ENCODE measurements at regions not wholly inside any gene's neighbourhood (a gene's known extent, or its start where the extent isn't known, plus 50 kb on each side); places are given as distances from the start of the nearest gene placed in this dataset.
"Not testable (repeated sequence)": the region's sequence is repeated elsewhere in the genome, so short reads cannot be mapped to it uniquely, and the experiment has no call there.

DNA sequence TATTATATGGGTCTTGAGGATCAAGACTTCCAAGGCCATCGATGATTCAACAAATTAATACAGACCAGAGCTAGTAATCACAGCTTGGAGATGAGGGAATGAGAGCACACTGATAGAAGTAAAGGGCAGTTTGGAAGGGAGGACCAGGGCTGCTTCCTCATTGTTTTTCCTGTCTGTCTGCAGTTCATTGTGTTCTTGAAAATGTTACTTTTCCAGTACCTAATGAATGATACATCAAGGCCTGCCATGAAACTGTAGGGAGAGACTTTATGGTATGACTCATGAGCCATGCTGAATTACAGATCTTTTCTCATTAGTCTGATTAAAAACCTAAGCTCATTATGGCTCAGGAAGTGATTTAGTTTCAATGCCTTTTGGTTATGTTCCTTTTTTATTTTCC is 855.6 kb downstream of the KCNA4 start:
- DNase-seq (ENCODE audit: low spot score) = no peak

DNA sequence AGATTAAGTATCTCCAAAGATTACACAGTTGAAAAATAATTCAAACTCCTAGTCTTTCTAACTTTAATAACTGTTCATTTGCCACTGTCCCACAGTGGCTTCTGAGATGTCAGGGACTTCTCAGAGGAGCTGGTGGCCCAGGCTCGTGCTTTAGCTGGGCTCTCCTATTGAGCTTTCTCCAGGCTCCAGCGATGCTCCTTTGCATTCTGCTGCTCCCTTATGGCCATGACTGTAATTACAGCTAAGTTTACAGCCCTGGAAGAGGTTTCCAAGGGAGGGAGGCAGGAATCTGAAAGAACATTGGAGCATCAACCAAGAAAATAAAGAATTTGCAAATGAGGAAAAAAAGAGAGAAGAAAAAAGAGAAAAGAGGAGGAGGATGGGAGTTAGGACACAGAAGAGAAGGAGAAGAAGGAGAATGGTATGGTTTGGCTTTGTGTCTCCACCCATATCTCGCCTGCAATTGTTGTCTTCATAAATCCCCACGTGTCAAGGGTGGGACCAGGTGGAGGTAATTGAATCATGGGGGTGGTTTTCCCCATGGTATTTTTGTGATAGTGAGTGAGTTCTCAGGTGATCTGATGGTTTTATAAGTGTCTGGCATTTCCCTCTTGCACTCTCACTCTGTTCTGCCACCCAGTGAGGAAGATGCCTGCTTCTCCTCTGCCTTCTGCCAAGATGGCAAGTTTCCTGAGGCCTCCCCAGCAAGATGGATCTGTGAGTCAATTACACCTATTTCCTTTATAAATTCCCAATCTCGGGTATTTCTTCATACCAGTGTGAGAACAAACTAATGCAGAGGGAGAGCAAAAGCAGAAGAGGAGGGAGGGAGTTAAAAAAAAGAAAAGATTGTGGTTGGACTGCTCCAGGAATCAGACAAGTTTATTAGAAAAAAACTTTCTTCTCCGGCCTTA is 857.0 kb downstream of the KCNA4 start:
- DNase-seq (ENCODE audit: low spot score) = peak; percentile 80

DNA sequence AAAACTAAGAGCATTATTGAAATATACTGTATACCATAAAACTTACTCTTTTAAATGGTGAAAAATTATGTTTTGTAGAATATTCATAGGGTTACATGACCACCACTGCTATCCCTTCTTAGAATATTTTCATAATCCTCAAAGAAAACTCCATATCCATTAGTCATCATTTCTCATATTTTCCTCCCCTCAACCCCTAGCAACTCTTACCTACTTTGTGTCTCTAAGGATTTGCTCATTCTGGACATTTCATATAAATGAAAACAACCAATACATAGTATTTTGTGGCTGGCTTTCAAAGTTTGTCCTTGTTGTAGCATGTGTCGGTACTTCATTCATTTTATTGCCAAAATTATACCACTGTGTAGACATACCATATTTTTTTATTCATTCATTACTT is 863.8 kb downstream of the KCNA4 start:
- DNase-seq (ENCODE audit: low spot score) = no peak

DNA sequence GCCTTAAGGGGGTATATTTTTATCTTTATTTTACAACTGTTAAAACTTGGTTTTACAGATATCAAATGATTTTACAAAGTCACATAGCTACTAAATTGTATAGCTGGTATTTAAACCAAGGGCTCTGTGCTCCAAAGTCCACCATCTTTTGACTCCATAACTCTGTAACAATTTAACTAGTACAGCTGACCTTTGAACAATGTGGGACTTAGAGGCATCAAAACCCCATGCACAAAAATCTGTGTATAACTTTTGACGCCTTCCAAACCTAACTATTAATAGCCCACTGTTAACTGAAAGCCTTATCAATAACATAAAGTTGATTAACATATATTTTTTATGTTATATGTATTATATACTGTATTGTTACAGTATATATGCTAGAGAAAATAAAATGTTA is 874.3 kb downstream of the KCNA4 start:
- not testable (repeated sequence) for DNase-seq (ENCODE audit: low spot score)

DNA sequence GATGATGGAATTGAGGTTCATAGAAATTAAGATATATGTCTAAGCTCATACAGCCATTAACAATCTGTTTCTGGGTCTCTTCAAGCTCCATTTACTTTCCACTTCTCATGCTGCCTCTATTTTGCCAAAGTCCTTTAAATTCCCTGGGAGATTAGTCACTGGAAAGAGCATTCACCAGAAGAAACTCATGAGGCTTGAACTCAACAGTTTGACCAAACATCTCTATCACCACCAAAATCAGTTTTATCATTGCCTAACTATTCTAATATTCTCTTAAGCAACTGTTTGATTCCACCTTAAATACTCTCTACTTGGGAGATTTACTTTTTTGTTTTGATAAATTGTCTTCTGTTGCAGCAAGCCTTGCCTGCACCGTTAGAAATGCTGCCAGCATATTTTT is 881.3 kb downstream of the KCNA4 start:
- DNase-seq (ENCODE audit: low spot score) = peak; percentile 67

DNA sequence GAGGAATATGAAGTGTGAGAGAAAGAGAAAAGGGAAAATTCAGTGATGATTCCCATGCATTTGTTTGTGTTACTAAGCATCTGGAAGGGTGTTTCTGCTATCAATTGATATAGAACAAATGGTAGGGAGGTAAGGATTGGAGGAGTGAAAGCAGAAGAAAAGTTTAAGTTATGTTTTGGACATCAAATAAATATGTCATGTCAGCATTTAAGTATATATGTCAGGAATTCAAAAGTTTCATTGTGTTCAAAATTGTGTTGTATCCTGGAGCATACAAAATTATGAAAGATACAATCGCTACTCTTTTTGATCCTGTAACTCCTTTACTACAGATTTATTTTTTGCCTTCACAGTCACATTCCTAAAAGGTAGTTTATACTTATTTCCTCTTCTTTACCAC is 885.8 kb downstream of the KCNA4 start:
- no peak for DNase-seq (ENCODE audit: low spot score)

DNA sequence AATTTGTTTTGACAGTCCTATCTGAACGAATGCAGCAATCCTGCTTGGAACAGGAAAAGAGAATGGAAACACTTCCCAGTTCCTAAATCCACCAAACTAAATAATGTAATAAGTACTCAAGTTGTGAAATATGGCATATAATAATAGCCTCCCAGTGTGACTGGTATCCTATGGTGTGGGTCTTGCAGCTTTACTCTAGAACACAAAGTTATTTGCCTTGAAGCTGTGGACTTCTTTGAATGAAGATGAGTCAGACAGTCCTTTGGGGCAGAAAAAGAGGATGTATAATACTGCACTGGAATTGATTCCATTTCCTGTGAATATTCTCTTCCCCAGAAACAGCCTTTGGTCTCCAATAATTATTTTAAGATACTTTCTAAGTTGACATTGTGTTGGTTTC is 887.0 kb downstream of the KCNA4 start:
- peak; percentile 6 for DNase-seq (ENCODE audit: low spot score)

DNA sequence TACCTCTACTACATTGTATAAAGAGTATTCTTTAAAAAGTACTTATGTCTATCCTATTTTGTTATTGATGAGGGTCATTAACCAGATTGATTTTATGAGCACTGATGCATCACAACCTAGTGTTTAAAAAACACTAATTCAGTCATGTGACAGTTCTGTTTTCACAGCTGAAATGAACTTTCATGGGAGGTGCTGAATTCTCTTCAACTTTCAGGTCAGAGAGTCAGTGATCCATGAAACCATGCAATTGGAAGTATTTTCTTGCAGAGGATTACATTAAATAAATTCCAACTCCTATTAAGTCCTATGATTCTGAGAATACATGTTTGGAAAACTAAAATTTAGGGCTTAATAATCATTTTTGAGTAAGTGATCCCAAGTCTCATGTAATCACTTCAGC is 889.4 kb downstream of the KCNA4 start:
- no peak for DNase-seq (ENCODE audit: low spot score)

DNA sequence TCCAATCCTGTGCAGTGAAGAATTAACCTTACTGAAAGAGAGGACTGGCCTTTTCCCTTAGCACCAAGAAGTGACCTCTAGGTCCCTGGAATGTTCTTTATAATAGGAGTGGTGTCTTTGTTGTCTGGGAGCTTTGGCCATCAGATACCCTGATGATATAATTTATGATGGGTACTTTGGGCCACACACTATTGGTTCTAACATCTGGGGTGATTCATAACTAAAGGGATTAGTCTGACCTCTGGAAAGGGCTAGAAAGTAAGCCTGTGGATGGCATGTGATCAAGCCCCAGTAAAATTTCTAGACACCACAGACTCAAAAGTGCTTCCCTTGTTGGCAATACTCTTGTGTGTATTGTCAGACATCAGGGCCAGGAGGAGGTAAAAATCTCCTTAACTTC is 891.2 kb downstream of the KCNA4 start:
- no peak for DNase-seq (ENCODE audit: low spot score)

DNA sequence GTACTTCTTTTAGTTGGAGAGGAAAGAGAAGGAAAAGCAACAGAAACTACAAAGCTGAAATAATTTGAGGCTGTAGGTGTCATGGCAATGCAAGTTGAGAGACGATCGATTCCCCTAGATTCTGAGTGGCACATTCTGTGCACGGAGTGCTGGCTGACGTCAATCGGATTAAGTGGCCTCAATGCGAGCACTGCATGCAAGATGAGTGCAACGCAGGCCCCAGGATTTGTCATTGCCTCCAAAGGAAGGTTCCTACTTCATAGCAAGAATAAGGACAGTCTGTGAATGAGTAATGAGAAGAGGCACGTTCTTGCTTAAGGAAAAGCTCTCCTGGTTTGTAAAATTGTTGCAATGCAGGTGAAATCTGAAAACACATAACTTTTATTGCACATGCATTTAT is 892.4 kb downstream of the KCNA4 start:
- DNase-seq (ENCODE audit: low spot score) = no peak

DNA sequence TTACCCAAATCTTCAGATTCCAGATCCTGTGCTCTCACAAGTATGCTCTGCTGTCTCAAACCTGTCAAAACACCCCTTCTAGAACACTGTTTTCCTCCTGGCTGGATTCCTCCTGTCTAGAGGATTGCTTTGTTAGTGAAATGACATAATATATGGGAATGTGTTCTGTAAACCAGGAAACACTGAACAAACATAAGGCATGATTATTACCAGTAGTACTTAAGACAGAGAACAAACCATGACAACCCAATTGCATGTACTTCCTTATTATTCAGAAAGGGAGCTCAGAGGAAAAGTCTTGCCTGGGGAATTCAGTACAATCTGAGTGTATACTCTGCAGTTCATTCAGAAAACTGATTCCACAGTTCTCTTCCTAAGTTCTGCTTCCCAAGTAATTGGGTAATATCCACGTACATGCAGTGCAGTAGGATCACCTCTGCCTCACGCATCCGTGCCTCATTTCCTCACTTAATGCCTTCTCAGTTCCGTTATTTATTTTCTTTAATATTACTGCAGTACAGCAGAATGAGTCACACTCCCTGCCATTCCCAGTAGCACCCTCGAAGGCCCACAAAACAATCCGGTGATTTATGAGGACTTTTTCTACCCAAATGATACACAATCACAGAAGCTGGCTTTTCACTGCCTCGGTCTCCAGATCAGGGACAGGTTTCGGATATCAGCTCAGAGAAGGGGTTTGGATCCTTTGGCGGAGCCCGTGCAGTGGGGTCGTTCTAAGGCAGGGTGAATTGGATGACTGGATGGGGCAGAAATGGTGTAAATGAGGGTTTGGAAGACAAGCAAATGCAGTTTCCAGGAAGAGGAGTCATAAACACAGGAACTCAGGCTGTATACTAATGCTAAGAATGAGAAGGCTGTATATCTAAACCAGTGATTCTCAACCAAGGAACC is 896.9 kb downstream of the KCNA4 start:
- peak; percentile 28 for DNase-seq (ENCODE audit: low spot score)

DNA sequence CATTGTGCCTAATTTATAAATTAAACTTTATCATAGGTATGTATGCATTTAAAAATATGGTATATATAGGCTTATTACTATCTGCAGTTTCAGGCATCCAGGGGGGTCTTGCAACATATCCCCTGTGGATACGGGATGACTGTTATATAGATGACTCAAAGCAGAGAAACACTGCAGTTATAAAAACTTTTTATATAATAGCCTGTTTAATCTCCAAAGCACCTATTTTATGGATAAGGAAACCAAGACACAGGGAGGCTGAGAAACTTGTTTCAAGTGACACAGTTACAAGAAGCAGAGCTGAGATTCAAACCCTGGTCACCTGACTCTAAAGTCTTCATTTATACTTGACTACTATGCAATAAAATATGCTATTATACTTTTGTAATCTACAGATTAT is 897.7 kb downstream of the KCNA4 start:
- no peak for DNase-seq (ENCODE audit: low spot score)

DNA sequence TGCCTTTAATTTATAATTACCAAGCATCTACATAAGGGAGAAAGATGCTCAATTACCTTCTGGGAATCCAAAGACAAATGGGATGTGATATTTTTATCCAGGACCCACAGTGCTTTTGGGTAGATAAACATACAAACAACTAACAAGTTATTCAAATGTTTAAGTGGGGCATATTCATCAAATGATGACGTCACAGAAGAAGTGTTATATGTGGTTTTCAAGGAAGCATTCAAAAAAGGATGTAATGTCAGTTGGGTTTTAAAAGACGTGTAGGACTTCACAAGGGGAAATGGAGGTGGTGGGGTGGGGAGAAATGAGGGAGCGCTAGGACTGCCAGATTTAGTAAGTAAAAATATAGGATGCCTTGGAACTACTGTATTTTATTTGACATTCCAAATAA is 915.9 kb downstream of the KCNA4 start:
- no peak for DNase-seq (ENCODE audit: low spot score)

DNA sequence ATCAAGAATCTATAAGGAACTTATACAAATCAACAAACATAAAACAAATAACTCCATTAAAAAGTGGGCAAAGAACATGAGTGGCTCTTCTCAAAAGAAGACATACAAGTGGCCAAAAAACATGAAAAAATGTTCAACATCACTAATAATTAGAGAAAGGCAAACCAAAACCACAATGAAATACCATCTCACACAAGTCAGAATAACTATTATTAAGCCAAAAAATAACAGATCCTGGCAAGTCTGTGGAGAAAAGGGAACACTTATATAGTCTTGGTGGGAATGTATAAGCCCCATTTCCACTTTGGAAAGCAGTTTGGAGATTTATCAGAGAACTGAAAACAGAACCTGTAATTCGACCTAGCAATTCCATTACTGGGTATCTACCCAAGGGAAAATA is 921.0 kb downstream of the KCNA4 start:
- DNase-seq (ENCODE audit: low spot score) = no peak

DNA sequence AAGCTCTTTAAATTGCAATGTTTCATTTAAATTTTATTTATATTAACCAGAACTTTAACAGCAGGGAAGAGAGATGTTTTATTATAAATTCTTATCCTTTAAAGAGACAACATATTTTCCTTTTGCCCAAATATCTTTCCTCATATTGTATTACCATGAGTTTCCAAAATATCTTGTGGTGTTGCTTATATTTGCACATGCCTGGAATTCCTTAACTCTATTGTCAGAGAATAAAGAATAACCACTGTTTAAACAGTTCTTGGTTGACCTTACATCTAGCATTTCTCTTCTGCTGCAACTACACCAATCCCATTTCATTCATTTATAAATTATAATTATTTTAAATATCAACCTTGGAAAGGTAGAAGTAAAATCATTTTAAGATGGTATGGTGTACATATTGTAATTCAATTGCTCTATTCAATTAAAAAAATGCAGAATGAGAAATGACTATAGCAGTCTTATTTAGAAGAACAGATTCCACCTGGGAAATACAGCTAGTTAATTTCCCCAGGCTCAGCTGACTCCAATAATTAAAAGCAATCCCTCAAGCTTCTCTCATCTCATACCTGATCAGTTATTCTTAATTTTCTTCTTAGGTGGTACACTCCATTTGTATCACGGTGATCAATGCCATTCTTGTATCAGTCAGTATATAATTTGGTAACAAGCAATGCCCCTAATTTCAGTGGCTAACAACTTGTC is 923.3 kb downstream of the KCNA4 start:
- peak; percentile 66 for DNase-seq (ENCODE audit: low spot score)

DNA sequence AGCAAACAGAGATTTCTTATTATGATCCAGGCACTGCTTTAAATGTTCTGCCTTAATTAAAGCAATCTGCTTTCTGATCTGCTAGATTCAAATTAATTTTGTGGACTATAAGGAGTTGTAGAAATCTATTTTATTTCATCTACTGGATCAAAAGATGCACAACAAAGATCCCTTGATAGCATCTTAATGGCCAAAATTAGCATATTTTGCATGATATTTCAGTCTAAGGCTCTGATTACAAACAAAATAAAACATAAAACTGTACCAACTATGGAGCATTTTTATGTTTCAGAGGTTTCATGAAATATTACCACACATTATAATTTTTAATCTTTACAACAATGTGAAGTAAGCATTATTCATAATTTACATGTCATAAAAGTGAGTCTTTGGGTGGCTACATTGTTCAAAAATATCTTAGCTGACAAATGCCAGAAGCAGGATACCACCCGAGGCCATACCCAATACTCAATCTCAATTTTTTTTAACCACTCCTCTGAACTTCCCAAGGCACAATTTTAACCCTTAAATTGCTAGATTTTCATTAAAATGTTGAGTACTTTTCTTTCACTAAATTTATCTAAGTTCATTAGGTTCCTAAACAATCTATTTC is 929.5 kb downstream of the KCNA4 start:
- no peak for DNase-seq (ENCODE audit: low spot score)

DNA sequence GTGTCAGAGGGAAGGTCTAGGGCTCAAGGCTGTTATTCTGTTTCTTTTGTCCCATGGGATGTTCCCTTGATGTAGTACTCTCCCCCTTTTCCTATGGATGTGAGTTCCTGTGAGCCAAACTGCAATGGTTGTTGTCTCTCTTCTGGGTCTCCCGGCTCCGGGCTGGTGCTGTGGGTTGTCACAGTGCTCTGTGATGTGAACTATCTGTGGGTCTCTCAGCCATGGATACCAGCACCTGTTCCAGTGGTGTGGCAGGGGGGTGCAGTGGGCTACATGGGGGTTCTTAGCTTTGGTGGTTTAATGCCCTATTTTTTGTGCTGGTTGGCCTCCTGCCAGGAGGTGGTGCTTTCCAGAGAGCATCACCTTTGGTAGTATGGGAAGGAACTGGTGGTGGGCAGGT is 941.1 kb downstream of the KCNA4 start:
- no peak for DNase-seq (ENCODE audit: low spot score)

DNA sequence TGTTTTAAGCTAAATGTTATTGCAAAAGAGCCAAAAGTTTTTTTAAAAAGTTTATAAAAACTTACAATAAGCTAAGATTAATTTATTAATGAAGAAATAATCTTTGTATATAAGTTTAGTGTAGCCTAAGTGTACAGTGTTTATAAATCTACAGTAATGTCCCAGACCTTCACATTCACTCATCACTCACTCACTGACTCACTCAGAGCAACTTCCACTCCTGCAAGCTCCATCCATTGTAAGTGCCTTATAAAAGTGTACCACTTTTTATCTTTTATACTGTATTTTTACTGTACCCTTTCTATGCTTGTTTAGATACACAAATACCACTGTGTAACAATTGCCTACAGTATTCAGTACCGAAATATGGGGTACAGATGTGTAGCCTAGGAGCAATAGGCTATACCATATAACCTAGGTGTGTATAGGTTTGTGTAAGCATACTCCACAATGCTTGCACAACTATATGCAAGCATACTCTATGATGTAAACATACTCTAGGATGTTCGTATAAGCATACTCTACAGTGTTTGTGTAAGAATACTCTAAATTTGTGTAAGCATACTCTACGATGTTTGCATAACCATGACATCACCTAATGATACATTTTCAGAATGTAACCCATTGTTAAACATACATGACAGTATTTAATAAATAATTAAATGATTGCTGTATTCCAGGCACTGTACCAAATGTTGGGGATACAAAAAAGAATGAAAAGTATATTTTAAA is 953.0 kb downstream of the KCNA4 start:
- no peak for DNase-seq (ENCODE audit: low spot score)

DNA sequence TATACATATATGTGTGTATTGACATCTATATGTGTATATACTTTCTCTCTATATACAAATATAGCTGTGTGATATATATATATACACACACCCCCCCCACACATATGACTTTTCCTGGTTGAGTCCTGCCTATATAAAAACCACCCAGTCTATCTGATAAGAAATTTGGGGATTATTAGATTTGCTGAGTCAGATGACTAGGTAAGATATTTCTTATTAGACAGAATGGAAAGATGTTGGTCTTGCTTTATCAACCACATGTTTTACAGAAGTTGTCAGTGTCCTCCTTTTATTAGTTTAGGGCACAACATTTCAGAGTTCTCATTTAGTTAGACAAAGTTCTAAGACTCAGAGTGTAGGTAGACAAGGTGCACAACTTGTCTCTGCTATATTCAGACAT is 953.3 kb downstream of the METTL15 start:
- no peak for DNase-seq (ENCODE audit: low spot score)

DNA sequence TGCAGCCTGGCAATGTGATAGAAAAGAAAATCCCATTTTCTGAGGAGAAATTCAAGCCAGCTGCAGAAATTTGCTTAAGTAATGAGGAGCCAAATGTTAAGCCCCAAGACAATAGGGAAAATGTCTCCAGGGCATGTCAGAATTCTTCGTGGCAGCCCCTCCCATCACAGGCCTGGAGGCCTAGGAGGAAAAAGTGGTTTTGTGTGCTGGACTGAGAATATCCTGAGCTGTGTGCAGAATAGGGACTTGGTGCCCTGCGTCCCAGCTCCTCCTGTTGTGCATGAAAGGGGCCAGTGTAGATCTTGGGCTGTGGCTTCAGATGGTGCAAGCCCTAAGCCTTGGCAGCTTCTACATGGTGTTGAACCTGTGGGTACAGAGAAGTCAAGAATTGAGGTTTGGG is 948.3 kb downstream of the METTL15 start:
- not testable (repeated sequence) for DNase-seq (ENCODE audit: low spot score)

DNA sequence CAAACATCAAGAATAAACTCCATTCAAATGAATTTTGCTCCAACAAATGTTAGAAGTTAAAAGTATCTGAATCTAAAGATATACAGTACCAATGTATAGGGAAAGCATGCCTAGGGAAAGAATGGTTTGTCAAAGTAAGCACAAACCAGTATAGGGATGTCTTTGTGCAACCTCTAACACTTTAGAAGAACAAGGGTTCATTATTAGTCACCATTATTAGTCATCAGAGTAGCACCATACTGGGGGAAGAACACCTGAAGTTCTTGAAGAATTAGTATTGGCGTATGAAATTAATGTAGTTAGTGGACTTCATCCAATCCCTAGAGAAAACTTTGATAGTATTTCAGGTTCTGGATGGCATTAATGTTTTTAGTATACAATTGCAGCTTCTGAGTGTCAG is 943.7 kb downstream of the METTL15 start:
- DNase-seq (ENCODE audit: low spot score) = no peak
